Ramos (cell line): ENCODE measurements at regions not wholly inside any gene's neighbourhood (a gene's known extent, or its start where the extent isn't known, plus 50 kb on each side); places are given as distances from the start of the nearest gene placed in this dataset.
"Not testable (repeated sequence)": the region's sequence is repeated elsewhere in the genome, so short reads cannot be mapped to it uniquely, and the experiment has no call there.

Experiments
- in situ Hi-C: fragments of 300-500 bp; cut with MboI; formaldehyde crosslinking; loops from one replicate; pipeline ENCODE4 v1.14.3; 2022; ENCODE audit warnings: low sequenced_read_pairs; ENCODE audit not compliant: unreplicated experiment

DNA sequence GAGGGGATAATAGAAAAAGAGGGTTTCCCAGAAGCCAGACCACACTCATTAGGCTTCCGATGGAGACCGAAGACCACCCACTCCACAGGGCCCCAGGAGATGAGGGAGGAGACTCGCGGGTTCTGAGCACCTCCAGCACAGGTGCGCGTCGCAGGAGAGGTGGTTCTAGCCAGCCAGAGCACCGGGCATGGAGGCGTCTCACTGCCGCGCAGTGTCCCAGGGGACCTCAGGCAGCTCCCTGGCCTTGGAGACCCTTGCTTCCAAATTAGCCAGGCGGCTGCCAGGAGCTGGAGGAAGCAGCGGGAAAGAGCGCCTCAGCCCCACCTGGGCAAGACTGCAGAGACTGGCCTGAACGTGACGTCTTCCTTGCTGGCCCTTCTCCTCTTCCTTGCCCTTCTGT is 115.4 kb upstream of the FBXL7 start:
- in situ Hi-C loops = no loop called here

DNA sequence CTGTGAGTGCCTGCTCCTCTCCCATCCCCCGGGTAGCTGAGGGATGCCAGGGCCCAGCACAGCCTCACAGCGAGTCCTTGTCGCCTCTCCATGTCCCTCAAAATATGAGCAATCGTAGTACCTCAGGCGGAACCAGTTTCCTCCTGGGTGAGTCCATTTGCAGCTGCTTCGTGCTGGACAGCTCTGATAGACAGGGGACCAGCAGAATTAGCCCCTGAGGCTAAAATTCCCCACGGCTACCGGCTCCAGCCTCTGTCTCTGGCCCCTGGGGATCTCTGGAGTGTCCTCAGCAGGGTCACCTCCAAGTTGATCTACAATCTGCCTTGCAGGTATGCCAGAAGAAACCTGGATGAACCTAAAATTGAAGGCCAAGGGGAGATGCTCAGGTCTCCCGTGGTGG is 115.8 kb upstream of the FBXL7 start:
- in situ Hi-C loops = no loop called here

DNA sequence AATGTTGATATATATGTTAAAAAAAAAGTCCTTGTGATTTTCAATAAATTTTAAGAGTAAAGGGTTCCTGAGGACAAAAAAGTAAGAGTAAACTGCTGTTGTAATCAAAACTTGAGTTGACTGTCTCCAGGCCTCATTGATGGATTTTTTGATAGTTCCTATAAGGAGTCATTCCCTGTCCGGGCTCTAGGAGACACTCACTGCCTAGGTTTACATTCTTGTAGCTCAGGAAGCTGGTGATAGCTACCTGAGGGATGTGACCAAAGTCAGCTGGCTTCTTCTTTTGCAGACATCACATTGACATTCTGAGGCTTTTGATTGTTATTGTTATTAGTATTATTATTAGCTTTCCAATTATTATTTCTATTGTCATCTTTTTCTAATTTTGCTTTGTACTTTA is 116.5 kb upstream of the FBXL7 start:
- in situ Hi-C loops = no loop called here

DNA sequence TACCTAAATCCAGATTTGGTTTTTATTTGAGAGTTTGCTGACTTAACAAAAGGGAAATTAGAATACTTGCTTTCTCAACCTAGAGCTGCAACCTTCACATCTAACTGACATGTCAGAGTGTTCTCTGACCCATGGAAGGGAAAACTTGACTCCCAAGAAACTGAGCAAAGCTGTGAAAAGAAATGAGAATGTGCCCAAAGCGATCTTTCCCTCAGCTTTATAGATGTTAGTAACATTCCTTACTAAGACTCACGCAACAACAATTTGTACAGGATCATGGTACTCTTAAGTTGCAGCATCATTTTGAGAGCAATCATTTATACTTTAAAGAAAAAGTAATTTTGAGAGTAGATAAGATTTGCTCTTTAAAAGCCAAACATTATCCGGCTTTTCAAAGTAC is 117.0 kb upstream of the FBXL7 start:
- in situ Hi-C loops = no loop called here

DNA sequence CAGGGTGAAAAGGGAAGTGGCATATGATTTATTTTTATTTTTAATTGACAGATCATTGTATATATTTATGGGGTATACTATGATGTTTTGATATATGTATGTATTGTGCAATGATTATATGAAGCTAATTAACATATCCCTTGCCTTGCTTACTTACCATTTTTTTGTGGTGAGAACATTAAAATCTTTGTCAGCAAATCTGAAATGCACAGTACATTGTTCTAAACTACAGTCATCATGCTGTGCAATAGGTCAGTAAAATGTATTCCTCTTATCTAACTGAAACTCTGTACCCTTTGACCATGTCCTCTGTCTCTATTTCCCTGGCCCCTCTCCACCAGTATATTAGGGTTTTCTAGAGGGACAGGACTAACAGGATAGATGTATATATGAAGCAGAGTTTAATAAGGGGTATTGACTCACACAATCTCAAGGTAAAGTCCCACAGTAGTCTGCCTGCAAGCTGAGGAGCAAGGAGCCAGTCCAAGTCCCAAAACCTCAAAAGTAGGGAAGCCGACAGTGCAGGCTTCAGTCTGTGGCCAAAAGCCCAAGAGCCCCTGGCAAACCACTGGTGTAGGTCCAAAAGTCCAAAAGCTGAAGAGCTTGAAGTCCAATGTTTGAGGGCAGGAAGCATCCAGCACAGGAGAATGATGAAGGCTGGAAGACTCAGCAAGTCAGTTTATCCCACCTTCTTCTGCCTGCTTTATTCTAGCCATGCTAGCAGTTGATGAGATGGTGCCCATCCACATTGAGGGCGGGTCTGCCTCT is 122.2 kb upstream of the FBXL7 start:
- in situ Hi-C loops = no loop called here

DNA sequence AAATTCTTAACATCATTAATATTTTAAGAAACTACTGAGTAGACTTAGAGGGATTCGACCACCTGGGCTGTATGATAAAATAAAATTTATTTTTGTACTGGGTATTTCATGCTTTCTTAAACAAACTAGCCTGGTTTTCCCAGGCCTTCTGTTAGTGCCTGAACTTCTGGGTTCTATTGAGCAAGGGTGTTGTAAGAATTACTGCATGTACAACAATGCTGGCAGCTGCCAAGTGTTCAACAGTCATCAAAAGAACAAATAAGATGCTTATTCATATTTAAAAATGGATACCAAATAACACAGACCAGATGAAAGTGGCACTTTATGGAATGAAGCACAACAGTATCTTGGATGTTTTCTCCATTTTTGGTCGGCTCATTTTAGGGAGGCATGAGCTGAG is 123.2 kb upstream of the FBXL7 start:
- in situ Hi-C loops = no loop called here

DNA sequence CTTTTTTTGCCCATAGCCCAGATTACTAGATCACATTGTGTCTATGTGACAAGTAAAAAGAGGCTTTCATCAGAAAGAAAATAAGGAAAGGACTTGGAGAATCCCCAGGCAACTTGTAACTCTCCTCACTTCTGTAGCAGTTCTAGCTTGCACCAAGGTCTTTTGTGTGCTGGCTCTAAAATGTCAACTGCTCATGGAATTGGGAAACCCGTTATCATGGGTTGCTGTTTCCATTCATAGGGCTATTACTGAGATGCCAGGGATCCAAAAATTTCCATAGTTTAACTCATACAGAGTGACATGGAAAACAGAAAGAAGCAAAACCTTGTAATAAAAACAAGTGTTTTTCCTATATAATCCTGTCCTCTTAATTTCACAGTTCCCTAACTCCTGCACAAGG is 123.9 kb upstream of the FBXL7 start:
- in situ Hi-C loops = no loop called here

DNA sequence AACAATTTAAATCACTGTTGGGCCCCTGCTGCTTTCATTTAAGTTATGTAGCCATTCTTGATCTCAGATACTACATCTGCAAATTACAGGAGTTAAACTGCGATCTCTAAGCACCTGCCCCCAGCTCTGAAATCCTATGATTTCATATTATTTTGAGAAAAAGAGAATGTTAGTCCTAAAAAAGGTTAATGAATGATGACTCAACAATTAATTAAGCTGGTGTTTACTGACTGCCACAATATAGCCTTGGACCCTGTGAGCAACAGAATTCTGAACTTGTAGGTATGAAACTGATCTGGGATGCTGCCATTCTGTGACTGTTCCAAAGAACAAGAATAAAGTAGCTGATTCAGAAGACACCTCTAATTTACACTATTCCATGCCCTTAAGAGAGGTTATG is 124.4 kb upstream of the FBXL7 start:
- in situ Hi-C loops = no loop called here

DNA sequence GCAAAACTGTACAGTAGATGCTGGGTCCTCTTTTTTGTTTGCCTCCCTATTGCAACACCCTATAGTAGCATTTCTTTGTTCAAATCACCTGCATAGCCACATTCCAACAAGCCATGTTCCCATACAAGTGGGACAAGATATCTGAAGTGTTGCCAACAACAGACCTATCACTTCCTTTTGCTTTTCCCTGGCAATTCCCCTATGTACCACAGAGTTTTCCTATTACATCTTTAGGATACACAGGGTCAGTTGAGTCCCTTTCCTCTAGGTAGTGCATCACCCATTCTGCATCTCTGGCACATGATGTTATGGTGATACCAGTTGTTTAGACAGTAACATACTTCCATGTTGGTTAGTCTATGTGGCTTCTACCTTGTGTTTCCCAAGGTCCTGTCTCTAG is 125.1 kb upstream of the FBXL7 start:
- in situ Hi-C loops = no loop called here

DNA sequence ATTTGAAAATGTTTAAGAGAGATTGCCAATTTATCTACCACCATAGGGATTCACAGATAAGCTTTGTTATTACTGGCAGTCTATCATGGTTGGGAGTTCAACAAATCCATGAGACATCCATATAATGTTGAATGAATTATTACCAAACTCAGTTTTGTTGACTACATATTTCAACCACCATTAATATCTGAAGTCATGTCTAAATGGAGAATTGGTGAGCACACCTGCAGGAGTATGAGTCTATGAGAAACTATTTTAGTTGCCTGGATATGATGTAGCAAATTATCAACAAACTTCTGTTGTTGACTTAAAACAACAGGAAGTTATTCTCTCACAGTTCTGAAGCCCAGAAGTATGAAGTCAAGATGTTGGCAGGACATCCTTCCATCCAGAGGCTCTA is 126.8 kb upstream of the FBXL7 start:
- in situ Hi-C loops = no loop called here

DNA sequence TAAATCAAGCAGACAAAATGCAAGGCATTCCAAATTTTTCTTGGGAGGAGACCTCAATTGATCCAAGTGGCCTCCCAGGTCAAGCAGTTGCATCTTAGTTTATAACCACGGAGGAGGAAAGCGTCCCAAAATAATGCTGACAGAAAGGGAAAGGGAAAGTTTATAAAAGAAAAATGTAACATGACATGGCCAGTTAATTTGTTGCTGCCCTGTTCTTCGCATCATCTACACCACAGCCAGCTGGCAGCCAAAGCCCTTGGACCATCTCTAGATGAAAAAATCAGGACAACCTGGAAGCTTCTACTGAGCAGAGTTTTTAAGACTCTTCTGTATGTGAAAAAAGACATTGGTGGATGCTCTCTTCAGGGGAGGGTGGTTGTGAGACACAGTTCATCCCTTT is 128.8 kb upstream of the FBXL7 start:
- in situ Hi-C loops = no loop called here

DNA sequence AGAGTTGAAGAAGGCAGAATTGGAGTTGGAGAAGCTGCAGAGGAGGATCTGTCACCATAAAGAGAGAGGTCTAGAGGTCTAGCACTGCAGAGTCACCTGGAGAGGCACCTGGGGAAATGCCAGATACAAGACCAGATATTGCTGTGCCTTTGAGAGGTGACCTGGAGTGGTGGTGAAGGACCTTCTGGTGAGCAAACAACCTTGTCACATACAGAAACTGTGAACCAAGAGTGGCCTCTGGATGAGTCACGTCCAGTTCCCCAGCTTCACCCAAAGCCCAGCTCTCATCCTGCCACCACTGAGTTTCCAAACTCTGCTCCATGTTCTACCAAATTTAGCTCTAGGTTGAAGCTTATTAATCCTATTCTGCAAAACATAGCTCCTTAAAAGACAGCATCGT is 131.1 kb upstream of the FBXL7 start:
- in situ Hi-C loops = no loop called here

DNA sequence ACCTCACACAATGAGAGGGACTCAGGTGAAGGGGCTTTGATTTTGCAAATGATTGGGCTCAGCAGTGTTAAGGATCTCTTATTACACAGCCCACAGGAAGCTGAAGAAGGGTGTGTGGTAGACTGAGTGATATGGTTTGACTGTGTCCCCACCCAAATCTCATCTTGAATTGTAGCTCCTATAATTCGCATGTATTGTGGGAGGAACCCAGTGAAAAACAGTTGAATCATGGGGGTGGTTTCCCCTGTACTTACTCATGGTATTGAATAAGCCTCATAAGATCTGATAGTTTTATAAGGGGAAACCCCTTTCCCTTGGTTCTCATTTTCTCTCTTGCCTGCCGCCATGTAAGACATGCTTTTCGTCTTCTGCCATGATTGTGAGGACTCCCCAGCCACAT is 132.5 kb upstream of the FBXL7 start:
- in situ Hi-C loops = no loop called here

DNA sequence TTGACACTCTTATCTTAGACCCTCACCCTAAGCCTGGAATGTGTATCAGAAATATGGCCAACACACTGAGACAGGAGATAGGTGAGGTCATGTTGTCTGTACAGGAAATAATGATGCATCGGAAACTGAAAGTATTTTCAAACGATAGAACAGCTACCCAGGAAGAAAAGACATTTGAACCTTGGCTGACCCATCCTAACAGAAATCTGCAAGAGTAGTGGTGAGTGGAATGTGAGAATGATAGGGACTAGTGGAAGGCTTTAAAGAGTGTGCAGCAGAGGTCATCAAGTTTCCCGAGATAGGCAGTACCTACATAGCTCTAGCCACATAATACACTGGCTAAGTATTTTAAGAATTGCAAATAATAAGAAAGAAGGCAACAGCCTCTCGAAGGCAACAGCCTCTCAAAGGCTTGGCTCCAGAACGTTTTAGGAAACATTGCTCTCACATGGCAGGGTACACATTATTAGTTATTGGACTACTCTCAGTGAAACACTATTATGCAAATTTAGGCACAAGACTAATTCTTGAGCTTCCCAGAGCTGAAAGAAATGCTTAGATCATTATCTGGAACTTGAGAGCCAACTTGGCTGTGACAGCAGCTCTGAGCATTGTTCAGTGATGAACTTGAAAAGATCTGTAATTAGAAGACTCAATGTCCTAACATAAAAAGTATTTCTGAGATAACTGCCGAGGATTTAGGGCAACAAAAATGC is 133.1 kb upstream of the FBXL7 start:
- in situ Hi-C loops = no loop called here

DNA sequence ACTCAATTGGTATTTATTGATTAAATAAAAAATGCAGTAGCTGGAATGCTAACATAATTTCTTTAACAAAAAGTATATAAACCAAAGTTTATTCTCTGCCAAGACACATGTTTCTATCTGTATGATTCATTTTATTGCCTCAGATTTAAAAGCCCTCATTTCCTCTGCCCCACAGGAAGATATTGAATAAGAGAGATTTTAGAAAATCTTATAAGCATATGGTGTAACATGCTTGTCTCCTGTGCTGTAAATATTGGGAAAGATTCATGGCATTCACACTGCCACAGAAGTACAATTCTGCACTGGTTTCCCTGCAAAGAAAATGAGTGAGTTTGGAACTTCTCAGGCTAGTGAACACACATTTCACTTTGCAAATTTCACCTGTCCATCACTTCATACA is 134.9 kb upstream of the FBXL7 start:
- in situ Hi-C loops = no loop called here

DNA sequence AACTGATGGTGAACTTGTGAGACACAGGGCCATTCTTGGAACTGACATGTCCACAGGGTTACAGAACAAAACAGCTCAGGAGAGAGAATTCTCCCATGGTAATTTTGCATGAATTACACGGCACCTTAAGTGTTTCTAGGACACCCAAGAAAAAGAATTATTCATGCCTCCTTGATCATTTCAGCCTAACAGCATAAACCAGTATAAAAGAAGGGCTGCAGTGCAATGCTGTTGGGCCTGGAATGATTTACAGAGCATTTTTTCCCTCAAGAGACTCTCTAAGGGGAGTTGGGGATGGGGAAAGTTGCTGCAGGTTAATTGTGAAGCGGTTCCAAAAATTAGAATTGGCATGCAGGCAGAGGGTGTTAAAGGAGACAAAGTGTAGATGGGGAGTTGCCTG is 136.4 kb upstream of the FBXL7 start:
- in situ Hi-C loops = no loop called here

DNA sequence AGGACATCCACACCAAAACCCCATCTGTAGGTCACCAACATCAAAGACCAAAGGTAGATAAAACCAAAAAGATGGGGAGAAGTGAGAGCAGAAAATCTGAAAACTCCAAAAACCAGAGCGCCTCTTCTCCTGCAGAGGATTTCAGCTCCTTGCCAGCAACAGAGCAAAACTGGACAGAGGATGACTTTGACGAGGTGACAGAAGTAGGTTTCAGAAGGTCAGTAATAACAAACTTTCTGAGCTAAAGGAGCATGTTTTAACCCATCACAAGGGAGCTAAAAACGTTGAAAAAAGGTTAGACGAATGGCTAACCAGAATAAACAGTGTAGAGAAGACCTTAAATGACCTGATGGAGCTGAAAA is 142.9 kb upstream of the FBXL7 start:
- in situ Hi-C loops = not testable (repeated sequence)

DNA sequence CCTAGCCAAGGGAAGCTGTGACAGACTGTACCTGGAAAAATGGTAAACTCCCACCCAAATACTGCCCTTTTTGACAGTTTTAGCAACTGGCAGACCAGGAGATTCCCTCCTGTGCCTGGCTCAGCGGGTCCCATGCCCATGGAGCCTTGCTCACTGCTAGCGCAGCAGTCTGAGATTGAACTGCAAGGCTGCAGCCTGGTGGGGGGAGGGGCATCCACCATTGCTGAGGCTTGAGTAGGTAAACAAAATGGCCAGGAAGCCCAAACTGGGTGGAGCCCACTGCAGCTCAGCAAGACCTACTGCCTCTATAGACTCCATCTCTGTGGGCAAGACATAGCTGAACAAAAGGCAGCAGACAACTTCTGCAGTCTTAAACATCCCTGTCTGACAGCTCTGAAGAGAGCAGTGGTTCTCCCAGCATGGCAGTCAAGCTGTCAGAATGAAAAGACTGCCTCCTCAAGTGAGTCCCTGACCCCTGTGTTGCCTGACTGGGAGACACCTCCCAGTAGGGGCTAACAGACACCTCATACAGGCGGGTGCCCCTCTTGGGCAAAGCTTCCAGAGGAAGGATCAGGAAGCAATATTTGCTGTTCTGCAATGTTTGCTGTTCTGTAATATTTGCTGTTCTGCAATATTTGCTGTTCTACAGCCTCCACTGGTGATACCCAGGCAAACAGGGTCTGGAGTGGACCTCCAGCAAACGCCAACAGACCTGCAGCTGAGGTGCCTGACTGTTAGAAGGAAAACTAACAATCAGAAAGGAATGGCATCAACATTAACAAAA is 143.5 kb upstream of the FBXL7 start:
- in situ Hi-C loops = not testable (repeated sequence)

DNA sequence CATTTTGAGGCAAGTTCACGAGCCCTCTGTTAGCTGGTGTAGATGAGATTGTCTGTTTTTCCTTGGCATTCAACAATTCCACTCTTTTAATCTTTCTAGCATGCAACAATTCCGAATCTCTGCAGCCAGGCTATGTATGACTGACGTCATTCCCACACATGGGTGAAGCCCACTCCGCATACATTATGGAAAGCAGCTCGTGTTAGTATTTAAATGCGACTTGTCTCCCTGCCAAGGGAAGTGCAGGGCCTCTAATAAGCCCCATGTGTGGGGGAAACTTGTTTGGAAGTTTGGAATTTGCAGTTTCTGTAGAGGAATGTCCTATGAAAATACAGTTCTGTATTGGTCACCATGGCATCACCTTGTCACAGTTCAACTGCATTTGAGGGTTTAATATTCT is 146.0 kb upstream of the FBXL7 start:
- in situ Hi-C loops = no loop called here

DNA sequence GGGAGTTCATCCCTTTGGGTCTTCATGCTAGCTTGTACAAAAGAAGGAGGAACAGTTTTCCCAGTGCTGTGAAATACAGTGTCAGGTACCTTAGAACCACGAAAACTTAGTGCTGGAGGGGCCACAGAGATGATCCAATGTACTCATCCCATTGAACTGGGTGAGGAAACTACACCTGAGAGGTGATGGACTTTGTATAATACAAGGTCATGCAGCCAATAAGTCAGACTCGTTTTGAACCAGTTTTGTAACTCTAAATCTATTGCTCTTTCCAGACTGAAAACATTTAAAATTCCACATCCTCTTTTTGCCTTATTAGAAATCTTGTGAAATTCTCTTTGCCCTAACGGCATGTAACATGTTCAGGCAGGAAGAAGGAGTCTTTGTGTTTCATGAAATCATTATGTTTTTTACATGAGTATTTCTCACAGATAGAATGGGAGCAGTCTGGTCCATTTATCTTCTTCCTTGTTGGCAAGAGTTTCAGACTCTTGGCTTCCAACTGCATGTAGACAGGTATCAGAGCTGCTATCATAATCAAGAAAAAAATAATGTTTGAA is 146.8 kb upstream of the FBXL7 start:
- in situ Hi-C loops = no loop called here

DNA sequence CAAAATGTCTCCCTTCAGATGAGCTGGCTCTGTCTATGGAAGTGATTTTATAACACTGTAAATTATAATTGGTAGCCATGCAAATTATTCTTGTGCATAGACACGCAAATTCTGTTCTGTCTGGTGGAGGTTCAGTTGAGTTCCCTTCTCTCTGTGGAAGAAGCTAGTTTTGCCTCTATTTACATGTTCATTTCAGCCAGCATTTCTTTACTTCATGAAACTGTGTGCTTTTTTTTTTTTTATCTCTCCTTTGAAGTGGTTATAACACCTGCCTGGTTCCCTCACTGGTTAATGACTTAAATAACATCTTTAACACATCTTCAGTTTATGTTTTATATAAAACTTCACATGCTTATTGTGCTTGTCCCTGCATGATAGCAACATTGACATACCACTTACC is 149.4 kb upstream of the FBXL7 start:
- in situ Hi-C loops = no loop called here
